DLD1 (cell line): ENCODE measurements at regions not wholly inside any gene's neighbourhood (a gene's known extent, or its start where the extent isn't known, plus 50 kb on each side); places are given as distances from the start of the nearest gene placed in this dataset.

ENCODE experiments used
- in situ Hi-C: cut with HindIII; loops from 2 replicates; pipeline ENCODE4 v1.10.0; 2017; ENCODE audit warnings: low sequenced_read_pairs

GRCh38 chr20:24277196-24277595 lies 192.2 kb upstream of the SYNDIG1 start:
- in situ Hi-C loops: no loop called here

- in situ Hi-C loops: no loop called here
These were observed 193.3 kb upstream of the SYNDIG1 start for GRCh38 chr20:24275946-24276705.

GRCh38 chr20:24273251-24273650 lies 196.2 kb upstream of the SYNDIG1 start:
- in situ Hi-C loops: no loop called here

- in situ Hi-C loops: no loop called here
These were observed 208.1 kb upstream of the SYNDIG1 start for GRCh38 chr20:24261351-24261750.

- in situ Hi-C loops: no loop called here
These were observed 212.3 kb upstream of the SYNDIG1 start for GRCh38 chr20:24257171-24257570.

- in situ Hi-C loops: no loop called here
These were observed 213.1 kb upstream of the SYNDIG1 start for GRCh38 chr20:24256307-24256706.

GRCh38 chr20:24254480-24254879 lies 214.9 kb upstream of the SYNDIG1 start:
- in situ Hi-C loops: no loop called here

GRCh38 chr20:24253321-24253720 lies 216.1 kb upstream of the SYNDIG1 start:
- in situ Hi-C loops: no loop called here

- in situ Hi-C loops: no loop called here
These were observed 224.3 kb upstream of the SYNDIG1 start for GRCh38 chr20:24245094-24245493.

GRCh38 chr20:24242763-24243162 lies 226.7 kb upstream of the SYNDIG1 start:
- in situ Hi-C loops: no loop called here

GRCh38 chr20:24241466-24241865 lies 228.0 kb upstream of the SYNDIG1 start:
- in situ Hi-C loops: no loop called here

- in situ Hi-C loops: no loop called here
These were observed 232.5 kb upstream of the SYNDIG1 start for GRCh38 chr20:24236963-24237362.

- in situ Hi-C loops: no loop called here
These were observed 233.2 kb upstream of the SYNDIG1 start for GRCh38 chr20:24236201-24236600.

- in situ Hi-C loops: no loop called here
These were observed 233.9 kb upstream of the SYNDIG1 start for GRCh38 chr20:24235296-24236175.

- in situ Hi-C loops: no loop called here
These were observed 239.0 kb upstream of the GGTLC1 start for GRCh38 chr20:24227600-24227999.

GRCh38 chr20:24212494-24212893 lies 223.9 kb upstream of the GGTLC1 start:
- in situ Hi-C loops: no loop called here

- in situ Hi-C loops: no loop called here
These were observed 223.4 kb upstream of the GGTLC1 start for GRCh38 chr20:24211972-24212371.

GRCh38 chr20:24210356-24210755 lies 221.8 kb upstream of the GGTLC1 start:
- in situ Hi-C loops: no loop called here

- in situ Hi-C loops: no loop called here
These were observed 220.1 kb upstream of the GGTLC1 start for GRCh38 chr20:24208652-24209051.

GRCh38 chr20:24207803-24208300 lies 219.3 kb upstream of the GGTLC1 start:
- in situ Hi-C loops: no loop called here

GRCh38 chr20:24206995-24207394 lies 218.4 kb upstream of the GGTLC1 start:
- in situ Hi-C loops: no loop called here
